GM21825 (cell line): ENCODE measurements at regions not wholly inside any gene's neighbourhood (a gene's known extent, or its start where the extent isn't known, plus 50 kb on each side); places are given as distances from the start of the nearest gene placed in this dataset.
"Not testable (repeated sequence)": the region's sequence is repeated elsewhere in the genome, so short reads cannot be mapped to it uniquely, and the experiment has no call there.

Experiments used
- ATAC-seq: cut with Tn5 transposase; IDR thresholded peaks from one replicate; pipeline ENCODE4 v1.9.1; 2021; ENCODE audit warnings: mild to moderate bottlenecking, moderate library complexity; ENCODE audit not compliant: unreplicated experiment

DNA sequence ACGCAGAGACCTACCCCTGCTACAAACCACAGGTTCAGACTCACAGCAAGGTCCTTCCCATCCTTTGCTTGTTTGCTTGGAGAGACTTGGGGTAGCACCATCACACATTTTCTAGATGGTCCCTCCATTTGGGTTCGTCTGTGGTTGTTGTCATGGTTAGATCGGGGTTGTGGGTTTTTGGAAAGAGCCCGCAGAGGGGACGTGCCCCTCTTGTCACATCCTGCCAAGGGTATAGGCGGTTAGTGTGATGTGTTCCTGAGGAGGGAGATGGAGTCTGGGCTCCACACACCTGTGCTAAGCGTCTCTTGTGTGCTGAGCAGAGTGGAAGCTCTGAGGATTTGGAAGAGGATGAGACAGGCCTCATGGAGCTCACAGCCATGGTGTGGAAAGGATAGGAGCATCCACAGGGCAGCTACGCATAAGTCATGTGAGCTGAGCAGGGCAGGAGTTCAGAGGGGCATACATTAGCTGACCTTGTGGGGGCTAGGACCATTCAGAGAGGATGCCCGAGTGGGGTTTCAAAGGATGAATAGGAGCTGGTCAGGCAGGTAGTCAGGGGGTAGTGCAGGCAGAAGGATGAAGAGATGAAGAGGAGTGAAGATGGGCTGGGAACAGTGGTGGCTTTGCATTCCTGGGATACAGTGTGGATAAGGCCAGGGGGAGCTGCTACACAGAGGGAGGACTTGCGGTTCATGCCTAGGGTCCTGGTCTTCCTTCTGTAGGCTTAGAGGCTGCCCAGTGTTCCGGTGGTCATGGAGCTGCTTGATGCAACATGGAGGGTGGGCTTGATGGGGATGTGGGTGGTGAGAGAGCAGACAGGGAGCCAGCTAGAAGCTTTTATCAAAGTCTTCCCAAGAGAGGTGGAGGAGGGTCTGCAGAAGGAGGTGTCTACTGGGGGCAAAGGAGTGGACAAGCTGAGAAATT lies 62.9 kb downstream of the ACKR3 start:
- ATAC-seq = no peak

GRCh38 chr2:236633219-236633570 lies 63.6 kb downstream of the ACKR3 start:
- ATAC-seq = no peak

GRCh38 chr2:236633775-236634560 lies 64.3 kb downstream of the ACKR3 start:
- no peak for ATAC-seq

DNA sequence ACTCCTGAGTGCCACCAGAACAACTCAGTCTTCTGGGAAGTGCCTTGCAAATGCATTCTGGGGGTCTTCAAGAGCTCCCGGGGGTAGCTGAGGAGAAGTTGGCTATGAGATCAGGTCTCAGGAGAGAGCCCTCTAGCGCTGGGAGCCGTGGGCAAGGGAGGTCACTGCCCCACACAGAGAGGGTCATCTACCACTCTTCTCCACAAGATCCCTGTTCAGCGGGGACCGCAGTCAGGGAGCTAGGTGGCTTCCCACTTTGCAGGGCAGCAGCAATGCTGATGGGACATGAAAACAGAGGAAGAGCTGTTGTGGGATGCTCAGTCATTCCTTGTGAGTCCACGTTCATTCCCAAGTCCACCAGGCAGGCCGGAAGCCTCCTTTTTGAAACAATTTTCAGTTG lies 66.6 kb downstream of the ACKR3 start:
- ATAC-seq = no peak

GRCh38 chr2:236636714-236637470 lies 67.3 kb downstream of the ACKR3 start:
- no peak for ATAC-seq

DNA sequence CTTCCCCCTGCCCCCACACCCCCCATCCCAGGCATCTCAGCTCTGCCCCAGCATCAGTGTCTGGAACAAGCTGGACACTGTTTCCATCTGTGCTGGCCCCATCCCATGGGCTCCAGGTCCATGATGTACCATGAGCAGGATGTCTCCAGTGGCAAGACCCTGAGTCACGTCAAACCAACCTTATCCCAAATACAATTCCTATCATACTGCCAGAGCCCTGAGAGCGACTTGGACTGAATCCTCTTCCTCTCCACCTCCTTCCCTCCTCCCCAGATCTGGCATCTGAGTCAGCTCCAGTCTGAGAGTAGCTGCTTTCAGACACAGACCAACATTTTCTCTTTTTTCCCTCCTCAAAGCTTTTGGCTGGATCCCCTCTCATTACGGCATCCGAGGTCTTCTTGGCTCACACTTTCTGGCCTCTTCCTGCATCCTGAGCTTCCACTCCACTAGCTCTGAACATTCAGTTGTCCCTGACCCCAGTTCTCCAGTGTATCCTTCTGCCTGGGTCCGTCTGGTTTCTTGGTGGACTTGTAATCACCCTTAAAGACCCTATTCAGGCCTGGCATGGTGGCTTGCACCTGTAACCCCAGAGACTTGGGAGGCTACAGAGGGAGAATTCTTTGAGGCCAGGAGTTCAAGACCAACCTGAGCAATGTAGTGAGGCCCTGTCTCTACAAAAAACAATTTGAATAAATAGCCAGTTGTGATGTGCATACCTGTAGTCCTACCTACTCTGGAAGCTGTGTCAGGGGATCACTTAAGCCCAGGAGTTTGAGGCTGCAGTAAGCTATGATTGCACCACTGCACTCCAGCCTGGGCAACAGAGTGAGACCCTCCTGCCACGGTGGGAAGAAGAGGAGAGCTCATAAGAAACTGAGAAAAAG lies 68.3 kb downstream of the ACKR3 start:
- no peak for ATAC-seq

- ATAC-seq = no peak
These were observed 69.1 kb downstream of the ACKR3 start for GRCh38 chr2:236638707-236639106.

DNA sequence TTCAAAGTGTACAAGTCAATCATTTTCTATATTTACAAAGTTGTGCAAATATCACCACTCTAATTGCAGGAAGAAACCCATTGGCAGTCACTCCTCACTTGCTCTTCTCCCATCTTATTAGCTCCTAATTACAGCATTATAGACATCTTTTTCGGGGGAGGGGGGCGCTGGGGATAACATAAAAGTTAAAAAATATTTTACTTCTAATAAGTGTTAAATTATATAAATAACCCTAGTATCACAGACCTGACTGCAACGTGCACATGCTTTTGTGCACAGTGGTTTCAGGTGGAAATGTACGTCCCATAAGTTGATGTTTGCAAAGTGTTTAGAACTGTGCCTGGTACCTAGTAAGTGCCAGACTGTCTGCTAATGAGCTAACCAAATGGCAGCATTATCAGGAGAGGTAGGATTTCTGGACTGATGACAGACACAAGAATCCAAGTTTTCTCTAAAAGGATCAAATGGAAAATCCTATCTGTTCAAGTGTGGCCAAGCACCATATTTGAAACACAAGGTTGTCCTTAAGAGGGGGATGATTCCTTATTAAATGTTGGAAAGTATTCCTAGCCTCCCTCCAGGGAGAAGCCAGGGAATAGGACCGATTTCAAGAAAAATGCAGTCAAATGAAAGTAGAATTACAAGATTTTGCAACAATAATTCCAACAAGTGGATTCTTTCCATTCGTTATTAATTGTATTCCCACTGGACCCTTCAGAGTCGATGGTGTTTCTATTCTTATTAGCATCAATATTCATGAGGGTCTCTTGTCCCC lies 70.0 kb downstream of the ACKR3 start:
- no peak for ATAC-seq

DNA sequence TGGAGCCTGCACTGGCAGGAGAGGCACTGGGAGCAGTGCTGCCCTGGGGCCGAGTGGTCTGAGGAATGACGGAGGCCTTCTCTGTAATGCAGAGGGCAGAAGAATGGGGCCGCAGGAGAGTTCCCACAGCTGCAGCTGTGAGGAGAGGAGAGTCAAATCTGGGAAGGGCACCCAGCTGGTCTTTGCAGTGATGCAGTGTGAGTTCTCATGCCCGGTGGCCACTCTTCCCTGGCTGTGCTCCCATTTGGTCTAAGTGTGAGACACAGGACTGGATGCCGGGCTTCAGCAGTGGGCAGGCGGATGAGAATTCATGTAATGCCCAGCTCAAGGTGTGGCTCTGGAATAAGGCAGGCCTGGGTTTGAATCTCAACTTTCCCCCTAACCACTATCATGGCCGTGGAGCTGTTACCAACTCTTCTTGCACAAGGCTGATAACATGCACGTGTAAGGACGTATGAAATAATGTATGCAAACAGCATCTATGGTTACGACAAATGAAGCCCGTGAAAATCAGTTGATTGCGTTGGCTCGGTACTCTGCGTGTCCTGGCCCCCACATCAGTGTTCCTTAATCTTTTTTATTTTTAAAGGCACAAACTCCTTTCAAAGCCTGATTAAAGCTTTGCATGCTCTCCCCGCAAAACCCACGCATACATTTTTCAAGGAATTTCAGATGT lies 71.6 kb downstream of the ACKR3 start:
- ATAC-seq = no peak

DNA sequence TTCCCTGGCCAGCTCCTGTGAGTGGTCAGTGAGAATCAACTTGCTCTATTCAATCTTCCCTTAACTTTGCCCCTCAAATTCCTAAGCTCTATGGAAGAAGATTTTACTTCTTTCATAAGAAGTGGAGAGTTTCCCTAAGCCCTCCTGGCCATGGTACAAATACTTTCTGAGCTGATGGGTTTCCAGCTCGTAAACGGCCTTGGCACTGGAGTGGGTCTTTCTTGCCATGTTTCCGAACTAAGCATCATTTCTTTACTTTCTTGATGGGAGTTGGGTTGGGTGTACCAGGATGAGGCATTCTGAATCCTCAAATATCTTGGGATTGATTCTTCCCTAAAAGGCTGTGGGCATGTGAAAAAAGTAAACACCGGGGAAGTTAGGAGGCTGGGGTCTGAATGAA lies 72.5 kb downstream of the ACKR3 start:
- ATAC-seq = no peak

GRCh38 chr2:236642584-236643291 lies 73.1 kb downstream of the ACKR3 start:
- ATAC-seq = no peak

- ATAC-seq = no peak
These were observed 73.9 kb downstream of the ACKR3 start for GRCh38 chr2:236643480-236643879.

- ATAC-seq = no peak
These were observed 74.4 kb downstream of the ACKR3 start for GRCh38 chr2:236644067-236644466.

- ATAC-seq = no peak
These were observed 74.9 kb downstream of the ACKR3 start for GRCh38 chr2:236644502-236644911.

DNA sequence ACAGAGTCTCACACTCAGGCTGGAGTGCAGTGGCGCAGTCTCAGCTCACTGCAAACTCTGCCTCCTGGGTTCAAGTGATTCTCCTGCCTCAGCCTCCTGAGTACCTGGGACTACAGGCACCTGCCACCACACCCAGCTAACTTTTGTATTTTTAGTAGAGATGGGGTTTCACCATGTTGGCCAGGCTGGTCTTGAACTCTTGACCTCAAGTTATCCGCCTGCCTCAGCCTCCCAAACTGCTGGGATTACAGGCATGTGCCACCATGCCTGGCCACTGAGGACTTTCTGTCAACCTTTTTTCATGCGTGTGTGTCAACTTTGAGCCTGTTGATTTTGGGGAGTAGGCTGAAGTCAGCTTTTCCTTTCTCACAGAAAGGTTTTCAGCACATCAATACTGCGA lies 75.5 kb downstream of the ACKR3 start:
- not testable (repeated sequence) for ATAC-seq

GRCh38 chr2:236646441-236646840 lies 76.8 kb downstream of the ACKR3 start:
- ATAC-seq = no peak

DNA sequence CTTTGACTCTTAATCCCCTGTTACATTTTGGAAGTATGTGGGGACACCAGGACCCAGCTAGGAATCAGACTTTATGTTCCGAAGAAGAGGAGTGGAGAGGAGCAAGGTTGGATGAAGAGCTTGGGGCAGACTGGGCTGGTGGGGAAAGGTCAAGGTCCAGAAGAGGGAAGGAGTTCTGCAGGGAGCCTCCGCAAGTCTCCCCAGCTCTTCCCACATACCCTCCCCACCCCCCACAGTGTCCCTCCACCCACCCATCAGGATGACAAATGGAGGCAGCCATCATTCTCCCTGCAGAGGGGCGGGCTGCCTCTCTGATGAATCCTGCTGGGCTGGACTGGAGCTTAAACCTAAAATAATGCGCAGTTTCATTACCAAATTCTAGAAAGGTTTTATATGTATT lies 77.2 kb downstream of the ACKR3 start:
- no peak for ATAC-seq

GRCh38 chr2:236647621-236648020 lies 78.0 kb downstream of the ACKR3 start:
- no peak for ATAC-seq
